Stimulated activated CD8-positive, alpha-beta memory T cell treated with anti-CD3 and anti-CD28 coated beads, Interleukin-2, amount 100 ng/mL, for 48 hours (primary cell): ENCODE measurements at regions not wholly inside any gene's neighbourhood (a gene's known extent, or its start where the extent isn't known, plus 50 kb on each side); places are given as distances from the start of the nearest gene placed in this dataset.
"Not testable (repeated sequence)": the region's sequence is repeated elsewhere in the genome, so short reads cannot be mapped to it uniquely, and the experiment has no call there.

Experiments
- DNase-seq, 2 donors: peaks; one replicate each; pipeline ENCODE4 v3.0.0-alpha.2; 2020; ENCODE audit warnings: low read depth in 2 of 2

DNA sequence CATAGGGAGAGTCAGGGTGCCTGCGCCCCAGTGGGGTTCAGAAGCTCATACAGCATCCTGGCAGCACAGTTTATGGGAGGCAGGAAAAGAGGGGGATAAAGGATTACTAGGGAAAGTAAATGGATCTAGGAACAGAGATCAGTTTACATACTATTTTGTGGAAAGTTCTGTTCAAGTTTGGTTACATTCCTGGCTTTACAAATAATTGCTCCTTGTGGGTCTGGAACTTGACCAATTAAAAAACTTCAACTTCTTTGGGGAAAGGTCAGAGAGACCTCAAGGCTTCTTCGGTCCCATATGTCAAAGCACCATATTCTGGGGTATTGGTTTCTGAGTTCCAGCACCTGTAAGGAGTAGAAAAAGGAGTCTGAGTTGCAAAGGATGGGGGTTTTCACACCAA is 64.1 kb downstream of the ZDHHC19 start:
- no peak for DNase-seq

DNA sequence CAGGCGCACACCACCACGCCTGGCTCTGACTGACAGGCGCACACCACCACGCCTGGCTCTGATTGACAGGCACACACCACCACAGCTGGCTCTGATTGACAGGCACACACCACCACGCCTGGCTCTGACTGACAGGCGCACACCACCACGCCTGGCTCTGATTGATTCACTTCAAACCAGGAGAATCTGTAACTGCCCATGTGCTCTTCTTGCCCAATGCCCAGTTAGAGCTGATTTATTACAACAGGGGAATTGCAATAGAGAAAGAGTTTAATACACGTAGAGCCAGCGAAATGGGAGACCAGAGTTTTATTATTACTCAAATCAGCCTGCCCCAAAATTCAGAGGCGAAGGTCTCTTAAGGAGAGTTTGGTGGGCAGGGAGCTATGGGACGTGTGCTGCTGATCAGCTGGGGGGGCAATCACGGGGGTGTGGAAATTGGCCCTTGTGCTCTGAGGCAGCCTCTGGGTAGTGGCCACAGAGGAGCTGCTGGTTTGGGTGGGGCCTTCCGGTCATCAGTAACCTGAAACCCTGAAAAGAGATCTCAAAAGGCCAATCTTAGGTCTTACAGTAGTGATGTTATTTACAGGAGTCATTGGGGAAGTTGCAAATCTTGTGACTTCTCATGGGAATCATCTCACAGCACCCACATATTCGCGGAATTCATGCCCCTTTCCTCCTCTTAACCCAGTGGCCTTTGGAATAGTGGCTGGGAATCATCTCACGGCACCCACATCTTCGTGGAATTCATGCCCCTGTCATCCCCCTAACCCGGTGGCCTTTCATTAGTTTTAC is 63.8 kb upstream of the TFRC start:
- DNase-seq = no peak

DNA sequence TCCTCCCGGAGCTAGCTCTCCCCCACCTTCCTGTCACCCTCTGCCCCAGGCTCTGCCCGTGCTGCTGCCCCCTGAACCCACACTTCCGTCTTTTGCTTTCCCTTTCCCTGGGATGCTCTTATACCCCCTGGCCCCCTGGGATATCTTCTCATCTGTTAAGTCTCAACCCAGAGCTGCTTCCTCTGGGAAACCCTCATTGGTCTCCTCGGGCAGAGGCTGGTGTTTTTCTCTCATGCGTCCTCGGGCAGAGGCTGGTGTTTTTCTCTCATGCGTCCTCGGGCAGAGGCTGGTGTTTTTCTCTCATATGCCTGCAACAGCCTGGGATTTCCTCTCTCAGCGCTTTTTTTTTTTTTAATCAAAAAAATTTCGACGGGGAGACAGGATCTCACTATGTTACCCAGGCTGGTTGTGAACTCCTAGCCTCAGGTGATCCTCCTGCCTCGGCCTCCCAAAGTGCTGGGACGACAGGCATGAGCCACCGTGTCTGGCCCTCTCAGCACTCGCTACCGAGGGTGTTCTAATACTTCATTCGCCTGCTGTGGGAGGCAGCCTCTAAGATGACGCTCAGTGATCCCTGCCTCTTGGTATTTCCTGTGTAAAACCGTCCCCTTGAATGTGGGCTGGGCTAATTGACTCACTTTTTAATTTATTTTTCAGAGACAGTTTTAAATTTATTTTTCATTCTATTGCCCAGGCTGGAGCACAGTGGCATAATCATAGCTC is 62.7 kb upstream of the TFRC start:
- no peak for DNase-seq

DNA sequence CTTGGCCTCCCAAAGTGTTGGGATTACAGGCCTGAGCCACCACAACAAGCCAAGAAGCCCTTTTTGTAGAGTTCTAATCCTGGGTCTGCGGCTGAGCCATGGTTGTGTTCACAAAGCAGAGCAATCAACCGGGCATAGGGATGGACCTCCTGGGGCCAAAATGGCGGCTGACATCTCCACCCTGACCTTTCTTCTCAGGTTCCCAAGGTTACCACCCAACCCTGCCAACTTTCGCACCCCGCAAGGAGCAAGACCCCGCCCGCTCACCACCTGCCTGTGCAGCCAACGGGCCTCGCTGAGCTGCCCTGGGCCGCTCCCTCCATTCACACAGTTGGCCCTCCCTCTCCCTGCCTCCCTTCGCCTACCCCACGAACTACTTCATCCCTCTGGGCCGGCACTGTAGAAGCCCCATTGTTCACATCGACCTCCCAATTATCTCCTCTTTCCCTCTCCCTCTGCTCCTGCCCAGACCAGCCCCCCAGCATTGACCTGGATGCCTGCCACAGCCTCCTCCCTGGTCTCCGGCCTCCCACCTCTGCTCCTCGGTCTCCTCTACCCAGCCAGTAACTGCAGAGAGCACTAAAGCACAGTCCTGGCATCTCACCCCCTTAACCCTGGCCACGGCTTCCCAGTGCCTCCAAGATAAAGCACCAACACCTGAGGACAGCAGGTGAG is 62.0 kb upstream of the TFRC start:
- DNase-seq = no peak

DNA sequence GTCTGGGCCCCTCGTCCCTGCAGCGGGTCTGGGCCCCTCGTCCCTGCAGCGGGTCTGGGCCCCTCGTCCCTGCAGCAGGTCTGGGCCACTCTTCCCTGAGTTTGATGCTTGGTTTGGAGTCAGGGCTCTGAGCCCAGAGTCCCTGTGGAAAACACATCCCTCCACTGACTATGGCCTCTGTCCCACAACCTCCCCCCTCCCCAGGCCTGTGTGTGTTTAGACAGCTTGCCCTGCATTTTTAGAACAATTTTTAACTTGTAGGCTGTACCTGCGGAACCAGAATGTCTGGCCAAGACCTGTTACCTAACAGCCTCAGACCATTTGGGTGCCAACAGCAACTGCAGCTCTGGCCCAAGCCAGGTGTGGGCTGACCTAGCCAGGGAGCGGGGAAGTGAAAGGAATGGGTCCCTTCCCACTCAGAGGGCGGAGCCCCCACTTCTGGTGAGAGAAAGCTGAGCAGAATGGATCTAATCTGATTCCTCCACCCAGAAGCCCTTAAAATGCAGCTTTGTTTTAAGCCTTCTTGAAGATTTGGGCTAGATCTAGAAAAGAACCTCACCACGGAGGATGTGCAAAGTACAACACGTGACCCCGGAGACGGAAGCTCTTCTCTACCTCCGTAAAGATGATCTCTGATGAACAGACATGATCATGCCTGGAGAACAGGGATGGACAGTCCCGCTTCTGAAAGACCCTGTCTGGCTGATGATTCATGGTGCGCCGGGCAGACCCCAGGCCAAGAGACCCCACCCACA is 60.5 kb upstream of the TFRC start:
- no peak for DNase-seq

DNA sequence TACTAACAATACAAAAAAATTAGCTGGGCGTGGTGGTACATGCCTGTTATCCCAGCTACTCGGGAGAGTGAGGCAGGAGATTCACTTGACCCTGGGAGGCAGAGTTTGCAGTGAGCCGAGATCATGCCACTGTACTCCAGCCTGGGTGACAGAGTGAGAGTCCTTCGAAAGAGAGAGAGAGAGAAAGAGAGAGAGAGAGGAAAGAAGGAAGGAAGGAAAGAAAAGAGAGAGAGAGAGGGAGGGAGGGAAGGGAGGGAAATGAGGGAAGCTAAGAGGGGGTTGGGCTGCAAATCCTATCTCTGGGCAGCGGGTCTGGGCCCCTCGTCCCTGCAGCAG is 59.9 kb upstream of the TFRC start:
- DNase-seq = no peak

DNA sequence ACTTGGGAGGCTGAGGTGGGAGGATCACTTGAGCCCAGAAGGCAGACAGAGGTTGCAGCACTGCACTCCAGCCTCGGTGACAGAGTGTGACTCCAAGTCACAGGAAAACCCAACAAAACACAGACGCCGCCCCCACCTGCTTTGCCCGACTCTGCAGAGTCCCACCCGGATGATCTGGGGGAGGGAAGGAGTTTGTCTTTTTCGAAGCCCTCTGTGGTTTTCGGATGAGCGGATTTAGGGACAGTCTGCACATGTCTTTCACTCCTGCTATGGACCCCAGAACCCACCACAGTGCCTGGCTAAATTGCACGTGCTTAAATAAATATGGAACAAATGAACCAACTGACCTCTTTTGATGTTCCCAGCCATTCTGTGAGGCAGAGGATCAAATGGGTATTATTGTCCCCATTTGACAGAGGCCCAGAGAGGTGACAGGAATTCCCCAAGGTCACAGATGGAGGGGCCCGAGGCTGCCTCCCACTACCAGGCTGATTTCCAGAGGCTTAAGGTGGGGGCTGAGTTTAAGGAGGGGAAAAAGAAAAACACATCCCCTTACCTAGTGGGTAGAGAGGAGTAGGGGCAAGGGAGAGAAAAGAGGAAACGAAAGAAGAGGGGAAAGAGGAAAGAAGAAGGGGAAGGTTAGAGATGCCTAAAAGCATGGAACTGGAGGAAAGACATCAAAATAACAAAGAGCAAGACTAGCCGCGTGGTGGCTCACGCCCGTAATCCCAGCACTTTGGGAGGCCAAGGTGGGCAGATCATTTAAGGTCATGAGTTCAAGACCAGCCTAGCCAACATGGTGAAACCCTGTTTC is 59.4 kb upstream of the TFRC start:
- DNase-seq = no peak

DNA sequence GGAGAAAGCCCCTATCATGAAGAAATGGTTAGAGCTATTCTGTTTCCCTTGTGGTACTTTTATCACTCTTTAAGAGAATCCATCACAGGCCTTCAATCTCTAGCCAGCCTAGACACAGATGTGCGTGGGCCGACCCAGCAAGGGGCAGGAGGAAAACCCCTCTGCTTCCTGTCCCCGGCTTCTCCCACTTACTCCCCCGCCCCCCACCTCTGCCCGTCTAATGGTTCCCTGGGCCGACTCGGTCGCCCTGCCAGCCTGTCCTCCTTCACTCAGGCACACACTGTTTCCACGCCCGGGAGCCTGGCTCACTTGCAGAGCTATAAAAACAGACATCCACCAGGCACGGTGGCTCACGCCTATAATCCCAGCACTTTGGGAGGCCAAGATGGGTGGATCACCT is 58.3 kb upstream of the TFRC start:
- peak in 1 of 2 donors; percentile 8 for DNase-seq

DNA sequence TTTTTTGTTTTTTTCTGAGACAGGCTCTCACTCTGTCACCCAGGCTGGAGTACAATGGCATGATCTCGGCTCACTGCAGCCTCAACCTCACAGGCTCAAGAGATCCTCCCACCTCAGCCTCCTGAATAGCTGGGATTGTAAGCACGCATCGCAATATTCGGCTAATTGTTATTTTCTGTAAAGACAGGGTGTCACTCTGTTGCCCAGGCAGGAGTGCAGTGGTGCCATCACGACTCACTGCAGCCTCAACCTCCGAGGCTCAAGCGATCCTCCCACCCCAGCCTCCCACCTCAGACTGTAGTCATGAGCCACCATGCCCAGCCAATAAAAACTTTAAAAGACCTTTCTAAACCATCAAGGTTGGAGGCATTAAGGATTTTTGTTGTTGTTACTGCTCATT is 57.4 kb upstream of the TFRC start:
- DNase-seq = no peak

DNA sequence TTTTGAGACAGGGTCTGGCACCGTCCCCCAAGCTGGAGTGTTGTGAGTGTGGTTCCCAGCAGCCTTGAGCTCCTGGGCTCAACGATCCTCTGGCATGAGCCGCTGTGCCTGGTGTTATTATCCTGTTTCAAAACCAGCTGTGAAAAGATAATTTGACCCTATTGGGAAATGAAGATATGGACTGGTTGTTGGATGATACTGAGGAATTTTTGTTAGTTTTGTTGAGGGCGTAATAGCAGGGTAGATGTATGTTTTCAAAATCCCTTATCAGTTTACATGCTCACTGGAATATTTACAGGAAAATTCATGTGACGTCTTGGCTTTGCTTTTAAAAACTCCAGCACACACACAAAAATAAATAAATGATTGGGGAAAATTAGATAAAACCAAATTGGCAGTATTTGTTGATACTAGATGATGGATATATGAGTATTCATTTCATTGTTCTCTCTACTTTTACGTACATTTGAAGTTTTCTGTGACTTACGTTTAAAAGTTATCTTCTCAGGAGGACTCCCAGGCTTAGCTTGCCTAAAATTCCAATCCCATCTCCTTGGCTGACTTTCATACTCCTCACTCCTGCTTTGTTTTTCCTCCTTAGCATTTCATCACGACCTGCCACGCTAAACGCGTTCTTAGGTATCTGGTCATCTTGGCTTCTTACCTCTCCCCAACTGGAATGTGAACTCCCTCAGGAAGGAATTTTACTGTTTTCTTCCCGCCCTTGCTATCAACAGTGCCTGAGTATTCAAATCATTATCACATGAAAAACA is 56.8 kb upstream of the TFRC start:
- DNase-seq = no peak

DNA sequence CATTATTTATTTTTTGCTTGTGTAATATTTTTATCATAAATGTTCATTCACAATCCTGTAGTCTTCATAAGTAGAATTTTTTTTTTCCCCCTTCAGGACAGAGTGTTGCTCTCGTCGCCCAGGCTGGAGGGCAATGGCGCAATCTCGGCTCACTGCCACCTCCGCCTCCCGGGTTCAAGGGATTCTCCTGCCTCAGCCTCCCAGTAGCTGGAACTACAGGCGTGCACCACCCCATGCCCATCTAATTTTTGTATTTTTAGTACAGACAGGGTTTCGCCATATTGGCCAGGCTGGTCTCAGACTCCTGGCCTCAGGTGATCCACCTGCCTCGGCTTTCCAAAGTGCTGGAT is 54.7 kb upstream of the TFRC start:
- not testable (repeated sequence) for DNase-seq

DNA sequence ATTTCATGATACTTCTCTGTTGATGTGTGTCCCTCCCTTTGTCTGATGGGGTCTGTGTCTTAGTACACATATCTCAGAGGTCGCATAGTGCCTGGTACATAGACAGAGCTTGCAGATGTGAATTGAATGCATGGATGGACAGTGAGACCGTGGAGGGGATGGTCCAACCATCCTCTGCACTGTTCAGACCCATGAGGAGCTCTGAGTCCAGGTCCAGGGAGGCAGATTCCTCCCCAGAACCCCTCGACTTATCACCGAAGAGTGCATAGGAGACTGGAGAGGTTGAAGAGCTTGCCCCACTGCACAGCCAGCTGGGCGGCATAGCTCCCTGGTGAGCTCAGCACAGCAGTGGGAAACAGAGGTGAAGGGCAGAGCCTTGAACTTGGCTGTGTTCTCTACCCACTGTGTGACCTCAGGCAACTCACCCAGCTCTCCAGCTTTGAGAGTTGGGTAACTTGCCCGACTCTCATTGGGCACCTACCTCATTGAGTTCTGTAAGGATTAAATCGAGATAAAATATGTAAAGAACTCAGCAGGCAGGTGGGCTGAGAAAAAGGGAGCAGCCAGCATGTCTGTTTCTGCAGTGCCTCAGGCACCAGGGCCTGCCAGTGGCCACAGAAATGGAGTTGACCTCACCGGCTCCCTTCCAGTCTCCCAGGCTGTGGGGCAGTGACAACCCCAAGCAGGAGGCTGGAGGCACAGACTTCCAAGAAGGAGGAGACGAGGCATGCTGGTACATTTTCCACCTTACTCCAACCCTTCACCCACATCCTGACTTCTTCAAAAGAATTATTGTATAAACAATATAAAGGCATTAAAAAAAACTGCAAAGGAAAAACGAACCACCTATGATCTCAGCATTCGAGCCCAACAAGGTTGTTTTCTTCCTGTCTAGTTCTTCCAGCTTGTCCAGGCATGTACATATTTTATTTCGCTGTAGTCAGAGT is 54.1 kb upstream of the TFRC start:
- DNase-seq = no peak

DNA sequence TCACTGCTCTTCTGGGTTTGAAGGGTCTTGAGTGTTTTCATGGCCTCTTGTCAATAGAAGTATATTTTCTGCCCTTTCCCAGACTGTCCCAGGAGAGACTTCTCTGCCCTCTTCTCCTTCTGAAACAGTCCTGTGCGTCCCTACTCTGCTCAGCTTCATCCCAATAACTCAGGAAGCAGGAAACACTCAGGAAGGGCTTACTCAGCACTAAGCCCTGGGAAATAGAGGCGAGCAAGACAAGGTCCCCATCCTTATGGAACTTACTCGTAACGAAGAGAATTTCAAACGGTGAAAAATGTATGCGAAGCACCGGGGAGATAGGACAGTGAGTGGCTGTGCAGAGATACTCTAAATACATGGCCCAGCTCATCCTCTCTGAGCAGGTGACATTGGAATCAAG is 52.8 kb upstream of the TFRC start:
- DNase-seq = no peak

DNA sequence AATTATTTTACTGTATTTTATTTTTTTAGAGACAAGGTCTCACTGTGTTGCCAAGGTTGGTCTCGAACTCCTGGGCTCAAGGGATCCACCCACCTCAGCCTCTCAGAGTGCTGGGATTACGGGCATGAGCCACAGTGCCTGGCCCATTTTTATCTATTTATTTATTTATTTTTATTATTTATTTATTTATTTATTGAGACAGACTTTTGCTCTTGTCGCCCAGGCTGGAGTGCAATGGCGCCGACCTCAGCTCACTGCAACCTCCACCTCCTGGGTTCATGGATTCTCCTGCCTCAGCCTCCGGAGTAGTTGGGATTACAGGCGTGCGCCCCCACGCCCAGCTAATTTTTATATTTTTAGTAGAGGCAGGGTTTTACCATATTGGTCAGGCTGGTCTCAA is 52.0 kb upstream of the TFRC start:
- DNase-seq = not testable (repeated sequence)

DNA sequence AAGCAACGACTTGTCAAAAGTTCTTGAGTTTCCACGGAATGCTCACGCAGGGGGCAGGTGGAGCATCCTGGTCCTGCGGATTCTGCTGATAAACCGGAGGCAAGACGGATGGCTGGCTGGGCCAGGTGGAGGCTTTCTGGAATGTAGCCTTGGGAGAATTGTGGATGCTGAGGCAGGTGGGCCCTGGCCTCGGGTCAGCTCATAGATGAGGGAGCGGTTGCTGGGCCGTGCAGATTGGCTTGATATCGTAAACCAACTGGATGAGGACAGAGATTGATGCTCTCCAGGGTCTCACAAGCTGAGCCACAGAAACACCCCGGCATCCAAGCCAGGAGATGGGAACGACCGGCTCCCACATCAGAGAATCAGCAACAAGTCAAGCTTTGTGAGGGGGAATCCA is 50.0 kb upstream of the TFRC start:
- DNase-seq = no peak
